ENCODE measurements at regions not wholly inside any gene's neighbourhood (a gene's known extent, or its start where the extent isn't known, plus 50 kb on each side); places are given as distances from the start of the nearest gene placed in this dataset.

- TF ChIP-seq POU6F1 (CRISPR knock-in tag; IDR thresholded peaks at IDR 0.05; ENCODE audit: borderline replicate concordance, low read depth) = no peak
- no peak for TF ChIP-seq ZFP3 (CRISPR knock-in tag; IDR thresholded peaks at IDR 0.05)
These were observed 1717.9 kb downstream of the EFNA5 start for GRCh38 chr5:105952875-105953274.
